H9 (cell line): ENCODE measurements at regions not wholly inside any gene's neighbourhood (a gene's known extent, or its start where the extent isn't known, plus 50 kb on each side); places are given as distances from the start of the nearest gene placed in this dataset.

Experiments used
- DNase-seq: peaks from one replicate; pipeline ENCODE4 v3.0.0-alpha.2; 2017
- H2AFZ ChIP-seq: one replicate; pipeline ENCODE4 v1.6.1; 2013; ENCODE audit warnings: mild to moderate bottlenecking, low read length, control low read depth, moderate library complexity
- H2AK5ac ChIP-seq: 2 replicates; pipeline ENCODE4 v1.6.1; 2013; ENCODE audit warnings: low read length, control low read depth, mixed read lengths; ENCODE audit not compliant: insufficient read length
- H2BK120ac ChIP-seq: one replicate; pipeline ENCODE4 v1.6.1; 2013; ENCODE audit warnings: low read depth, mild to moderate bottlenecking, low read length, control low read depth, inconsistent platforms; ENCODE audit not compliant: poor library complexity, severe bottlenecking
- H2BK12ac ChIP-seq: 2 replicates; pipeline ENCODE4 v1.6.1; 2013; ENCODE audit warnings: low read length, control low read depth, mixed read lengths, low read depth; ENCODE audit not compliant: insufficient read length
- H2BK15ac ChIP-seq: 2 replicates; pipeline ENCODE4 v1.6.1; 2013; ENCODE audit warnings: low read depth, low read length, control low read depth
- H2BK20ac ChIP-seq: one replicate; pipeline ENCODE4 v1.6.1; 2013; ENCODE audit warnings: low read depth, mild to moderate bottlenecking, low read length, control low read depth, inconsistent platforms; ENCODE audit not compliant: poor library complexity, severe bottlenecking
- H2BK5ac ChIP-seq: 2 replicates; pipeline ENCODE4 v1.6.1; 2013; ENCODE audit warnings: low read length, control low read depth, mixed read lengths; ENCODE audit not compliant: insufficient read length
- H3K14ac ChIP-seq: 2 replicates; pipeline ENCODE4 v1.6.1; 2013; ENCODE audit warnings: low read length, control low read depth; ENCODE audit not compliant: insufficient read depth
- H3K18ac ChIP-seq: 2 replicates; pipeline ENCODE4 v1.6.1; 2013; ENCODE audit warnings: low read depth, mild to moderate bottlenecking, mixed read lengths, low read length, control low read depth; ENCODE audit not compliant: insufficient read length
- H3K23ac ChIP-seq: 2 replicates; pipeline ENCODE4 v1.6.1; 2013; ENCODE audit warnings: low read length, control low read depth, mixed read lengths, low read depth; ENCODE audit not compliant: insufficient read length
- H3K23me2 ChIP-seq: 2 replicates; pipeline ENCODE4 v1.6.1; 2013; ENCODE audit warnings: low read depth, mild to moderate bottlenecking, mixed read lengths, low read length, control low read depth; ENCODE audit not compliant: insufficient read length, poor library complexity, severe bottlenecking
- H3K27ac ChIP-seq: 2 replicates; pipeline ENCODE4 v1.5.1; 2013; ENCODE audit warnings: low read length, control low read depth, mixed read lengths, low read depth; ENCODE audit not compliant: insufficient read length
- H3K27me3 ChIP-seq: 2 replicates; pipeline ENCODE4 v1.6.1; 2013; ENCODE audit warnings: low read length, control low read depth, inconsistent platforms; ENCODE audit not compliant: insufficient read depth
- H3K4ac ChIP-seq: 2 replicates; pipeline ENCODE4 v1.6.1; 2013; ENCODE audit warnings: low read depth, mild to moderate bottlenecking, control low read depth, inconsistent platforms, low read length, moderate library complexity
- H3K4me1 ChIP-seq: 2 replicates; pipeline ENCODE4 v1.6.1; 2013; ENCODE audit warnings: low read length, control low read depth, inconsistent platforms; ENCODE audit not compliant: insufficient read depth
- H3K4me2 ChIP-seq: 2 replicates; pipeline ENCODE4 v1.6.1; 2013; ENCODE audit warnings: low read length, control low read depth, mixed read lengths; ENCODE audit not compliant: insufficient read length, insufficient read depth
- H3K56ac ChIP-seq: 2 replicates; pipeline ENCODE4 v1.6.1; 2013; ENCODE audit warnings: low read depth, mild to moderate bottlenecking, mixed read lengths, low read length, control low read depth; ENCODE audit not compliant: insufficient read length
- H3K79me1 ChIP-seq: 2 replicates; pipeline ENCODE4 v1.6.1; 2013; ENCODE audit warnings: low read depth, mild to moderate bottlenecking, moderate library complexity, low read length, control low read depth, inconsistent platforms; ENCODE audit not compliant: insufficient read depth, poor library complexity, severe bottlenecking
- H3K79me2 ChIP-seq: 2 replicates; pipeline ENCODE4 v1.6.1; 2013; ENCODE audit warnings: low read length, control low read depth, inconsistent platforms; ENCODE audit not compliant: insufficient read depth
- H3K9ac ChIP-seq: 2 replicates; pipeline ENCODE4 v1.6.1; 2013; ENCODE audit warnings: low read length, control low read depth, mixed read lengths; ENCODE audit not compliant: insufficient read length; ENCODE audit errors: extremely low read depth
- H3K9me3 ChIP-seq: one replicate; pipeline ENCODE4 v1.6.1; 2013; ENCODE audit warnings: low read depth, low read length, inconsistent platforms; ENCODE audit not compliant: control insufficient read depth
- H3T11ph ChIP-seq: one replicate; pipeline ENCODE4 v1.6.1; 2013; ENCODE audit warnings: mild to moderate bottlenecking, low read length, control low read depth, inconsistent platforms
- H4K20me1 ChIP-seq: one replicate; pipeline ENCODE4 v1.6.1; 2013; ENCODE audit not compliant: control insufficient read depth, insufficient read length, insufficient read depth
- H4K5ac ChIP-seq: 2 replicates; pipeline ENCODE4 v1.6.1; 2013; ENCODE audit warnings: low read depth, mild to moderate bottlenecking, mixed read lengths, low read length, control low read depth; ENCODE audit not compliant: insufficient read length
- H4K8ac ChIP-seq: replicated peaks from 2 replicates; pipeline ENCODE4 v1.6.1; 2013; ENCODE audit warnings: low read length, control low read depth, mixed read lengths, low read depth; ENCODE audit not compliant: insufficient read length
- H4K91ac ChIP-seq: 2 replicates; pipeline ENCODE4 v1.6.1; 2013; ENCODE audit warnings: low read depth, mild to moderate bottlenecking, moderate library complexity, mixed read lengths, low read length, control low read depth; ENCODE audit not compliant: insufficient read length
- H3K27ac Mint-ChIP-seq, 3 experiments: 2 replicates in 2 of 3; 3 replicates in 1 of 3; pipeline ENCODE4 v1.8.0; 2020 to 2021; ENCODE audit warnings: mixed read lengths in 3 of 3, mild to moderate bottlenecking in 1 of 3, moderate library complexity in 1 of 3
- H3K27me3 Mint-ChIP-seq: 2 replicates; pipeline ENCODE4 v1.8.0; 2021; ENCODE audit warnings: low read depth, mild to moderate bottlenecking, moderate library complexity, mixed read lengths
- H3K36me3 Mint-ChIP-seq, 3 experiments: 2 replicates in 2 of 3; 3 replicates in 1 of 3; pipeline ENCODE4 v1.8.0; 2020 to 2021; ENCODE audit warnings: low read depth in 3 of 3, mixed read lengths in 3 of 3; ENCODE audit not compliant: insufficient read depth in 1 of 3
- H3K4me1 Mint-ChIP-seq, 2 experiments: 2 replicates each; pipeline ENCODE4 v1.8.0; 2020; ENCODE audit warnings: mixed read lengths in 2 of 2
- H3K4me3 Mint-ChIP-seq, 2 experiments: 2 replicates in 1 of 2; 3 replicates in 1 of 2; pipeline ENCODE4 v1.8.0; 2020 to 2021; ENCODE audit warnings: mild to moderate bottlenecking in 2 of 2, mixed read lengths in 2 of 2, moderate library complexity in 1 of 2
- H3K9me3 Mint-ChIP-seq, 2 experiments: 2 replicates in 1 of 2; 3 replicates in 1 of 2; pipeline ENCODE4 v1.8.0; 2020; ENCODE audit warnings: mild to moderate bottlenecking in 2 of 2, mixed read lengths in 2 of 2, moderate library complexity in 1 of 2
- CTCF ChIP-seq: fragments of 200-600 bp; sonication (generic); conservative IDR thresholded peaks from 3 replicates; pipeline ENCODE4 v1.8.0; 2021; ENCODE audit warnings: antibody characterized with exemption, mild to moderate bottlenecking
- WGBS: extraction: QIAGEN DNeasy Blood & Tissue Kit; methylation state at CpG from one replicate; pipeline ENCODE4 v1.1.7; 2013; ENCODE audit warnings: missing lambda C conversion rate, low lambda C conversion rate, mixed read lengths; ENCODE audit not compliant: insufficient read length; ENCODE audit errors: extremely low coverage; 5-methylcytosine and 5-hydroxymethylcytosine counted together

- H2BK15ac ChIP-seq: no peak overlapping the region
- H3K23ac ChIP-seq: no peak overlapping the region
- H2AK5ac ChIP-seq: no peak overlapping the region
- H4K8ac ChIP-seq: no peak overlapping the region
- WGBS: no CpG with 5 or more reads among the region's 2 CpGs
- H3K4me2 ChIP-seq: no peak overlapping the region
- no peak overlapping the region for H3K27ac ChIP-seq
- H4K91ac ChIP-seq: no peak overlapping the region
- no peak overlapping the region for H2AFZ ChIP-seq
- no peaks in the 10 kb centered on the region for H4K20me1 ChIP-seq
- no peak overlapping the region for H3K27ac Mint-ChIP-seq
- DNase-seq: no peak
- no peak overlapping the region for H4K5ac ChIP-seq
- no peaks in the 10 kb centered on the region for H3K9me3 ChIP-seq
- no peaks in the 10 kb centered on the region for H3K4me1 ChIP-seq
- H3K79me1 ChIP-seq: no peaks in the 10 kb centered on the region
- no peaks in the 10 kb centered on the region for H3K27me3 Mint-ChIP-seq
- H3K4ac ChIP-seq: no peak overlapping the region
- TF ChIP-seq CTCF: no peak
- H3K23me2 ChIP-seq: no peaks in the 10 kb centered on the region
- no peaks in the 10 kb centered on the region for H3K9me3 Mint-ChIP-seq
- H3K9ac ChIP-seq: no peak overlapping the region
- H3K79me2 ChIP-seq: no peaks in the 10 kb centered on the region
- H2BK5ac ChIP-seq: no peak overlapping the region
- no peak overlapping the region for H3K18ac ChIP-seq
- H2BK120ac ChIP-seq: no peak overlapping the region
- no peak overlapping the region for H2BK12ac ChIP-seq
- H2BK20ac ChIP-seq: no peak overlapping the region
- no peaks in the 10 kb centered on the region for H3K4me1 Mint-ChIP-seq
- no peak overlapping the region for H3T11ph ChIP-seq
- H3K36me3 Mint-ChIP-seq: no peaks in the 10 kb centered on the region
- no peaks in the 10 kb centered on the region for H3K27me3 ChIP-seq
- H3K4me3 Mint-ChIP-seq: no peak overlapping the region
- no peak overlapping the region for H3K56ac ChIP-seq
- no peak overlapping the region for H3K14ac ChIP-seq
Observed at GRCh38 chr9:91053824-91054223, 252.2 kb downstream of the SYK start.
